ENCODE measurements at regions not wholly inside any gene's neighbourhood (a gene's known extent, or its start where the extent isn't known, plus 50 kb on each side); places are given as distances from the start of the nearest gene placed in this dataset.

- TF ChIP-seq ZNF281 (CRISPR knock-in tag; IDR thresholded peaks at IDR 0.05) = no peak
- TF ChIP-seq ZSCAN18 (CRISPR knock-in tag; IDR thresholded peaks at IDR 0.05) = no peak
- TF ChIP-seq FOXP4 (CRISPR knock-in tag; IDR thresholded peaks at IDR 0.05) = no peak
- TF ChIP-seq MYBL2 (CRISPR knock-in tag; IDR thresholded peaks at IDR 0.05) = no peak
- TF ChIP-seq FOXJ3 (CRISPR knock-in tag; IDR thresholded peaks at IDR 0.05; ENCODE audit: borderline replicate concordance) = no peak
- TF ChIP-seq FOXK1 (CRISPR knock-in tag; IDR thresholded peaks at IDR 0.05) = no peak
- TF ChIP-seq ZMAT4 (CRISPR knock-in tag; IDR thresholded peaks at IDR 0.05) = no peak
- TF ChIP-seq MLX (CRISPR knock-in tag; IDR thresholded peaks at IDR 0.05) = no peak
- TF ChIP-seq STAT6 (CRISPR knock-in tag; conservative IDR thresholded peaks at IDR 0.05; ENCODE audit: low read depth) = no peak
- no peak for TF ChIP-seq ATF3 (CRISPR knock-in tag; conservative IDR thresholded peaks at IDR 0.05)
- no peak for TF ChIP-seq GRHL2 (CRISPR knock-in tag; IDR thresholded peaks at IDR 0.05; ENCODE audit: insufficient replicate concordance, severe bottlenecking)
- TF ChIP-seq NR2C2 (CRISPR knock-in tag; IDR thresholded peaks at IDR 0.05) = no peak
Observed at GRCh38 chr1:172966844-172967540, 83.7 kb downstream of the TNFSF18 start (continued).

- Mint-ChIP-seq H3K27me3 (ENCODE audit: low read depth) (no peaks in the 10 kb centered on the region), H3K27ac (no peak overlapping the region), H3K9me3 (0 out of 2 replicates have a peak, but pooled peaks cover 3% of the 10 kb centered on the region), H3K4me1 (no peaks in the 10 kb centered on the region), H3K36me3 (no peaks in the 10 kb centered on the region), H3K4me3 (no peak overlapping the region)
- ChIA-PET POLR2A (no interaction called here), CTCF (no interaction called here)
- ATAC-seq (no peak), DNase-seq (ENCODE audit: low spot score) (no peak)
- TF ChIP-seq ATF3 (CRISPR knock-in tag; conservative IDR thresholded peaks at IDR 0.05) (no peak), MYBL2 (CRISPR knock-in tag; IDR thresholded peaks at IDR 0.05) (no peak), E2F4 (CRISPR knock-in tag; IDR thresholded peaks at IDR 0.05; ENCODE audit: borderline replicate concordance, low read depth) (no peak), ELF4 (CRISPR knock-in tag; IDR thresholded peaks at IDR 0.05; ENCODE audit: low read depth) (no peak), GABPB1 (CRISPR knock-in tag; IDR thresholded peaks at IDR 0.05) (no peak), ATF2 (CRISPR knock-in tag; IDR thresholded peaks at IDR 0.05; ENCODE audit: borderline replicate concordance, low read depth) (no peak), CTCF (IDR thresholded peaks at IDR 0.05) (no peak), MAX (CRISPR knock-in tag; IDR thresholded peaks at IDR 0.05) (no peak)
Observed at GRCh38 chr1:172967936-172968335, 82.8 kb downstream of the TNFSF18 start.
